ENCODE measurements at regions not wholly inside any gene's neighbourhood (a gene's known extent, or its start where the extent isn't known, plus 50 kb on each side); places are given as distances from the start of the nearest gene placed in this dataset.

GRCh38 chr4:125838924-125839323, 524.2 kb downstream of the FAT4 start:
- TF ChIP-seq CTCF (IDR thresholded peaks at IDR 0.05; ENCODE audit: extremely low read depth in 1 of 2, insufficient read depth in 1 of 2, low read depth in 1 of 2, low read length in 2 of 2) (no peak), EZH2 (IDR thresholded peaks at IDR 0.05; ENCODE audit: borderline replicate concordance, low read depth, low read length, severe bottlenecking) (no peak), MYC (IDR thresholded peaks at IDR 0.05; ENCODE audit: low read depth, low read length) (no peak), MAX (IDR thresholded peaks at IDR 0.05; ENCODE audit: insufficient read depth, insufficient read length) (no peak)
